ENCODE measurements at regions not wholly inside any gene's neighbourhood (a gene's known extent, or its start where the extent isn't known, plus 50 kb on each side); places are given as distances from the start of the nearest gene placed in this dataset.

DNA sequence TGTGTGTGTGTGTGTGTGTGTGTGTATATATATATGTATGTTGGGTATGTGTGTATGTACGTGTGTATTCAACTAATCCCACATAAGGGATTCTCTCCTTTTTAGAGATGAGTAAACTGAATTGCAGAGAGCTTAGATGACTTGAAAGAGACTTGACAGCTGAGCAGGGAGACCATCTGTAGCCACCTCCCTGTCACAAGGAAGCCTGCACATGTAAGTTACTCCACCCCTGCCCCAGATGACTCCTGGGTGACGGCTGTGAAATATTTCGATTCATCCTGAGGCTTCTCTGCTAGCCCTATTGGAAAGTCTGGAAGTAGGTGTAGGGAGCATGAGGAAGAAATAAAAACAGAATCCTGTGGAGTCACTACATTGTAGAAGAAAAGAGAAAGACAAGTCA lies 480.4 kb downstream of the FOXO1 start:
- TF ChIP-seq, protein P1, sequence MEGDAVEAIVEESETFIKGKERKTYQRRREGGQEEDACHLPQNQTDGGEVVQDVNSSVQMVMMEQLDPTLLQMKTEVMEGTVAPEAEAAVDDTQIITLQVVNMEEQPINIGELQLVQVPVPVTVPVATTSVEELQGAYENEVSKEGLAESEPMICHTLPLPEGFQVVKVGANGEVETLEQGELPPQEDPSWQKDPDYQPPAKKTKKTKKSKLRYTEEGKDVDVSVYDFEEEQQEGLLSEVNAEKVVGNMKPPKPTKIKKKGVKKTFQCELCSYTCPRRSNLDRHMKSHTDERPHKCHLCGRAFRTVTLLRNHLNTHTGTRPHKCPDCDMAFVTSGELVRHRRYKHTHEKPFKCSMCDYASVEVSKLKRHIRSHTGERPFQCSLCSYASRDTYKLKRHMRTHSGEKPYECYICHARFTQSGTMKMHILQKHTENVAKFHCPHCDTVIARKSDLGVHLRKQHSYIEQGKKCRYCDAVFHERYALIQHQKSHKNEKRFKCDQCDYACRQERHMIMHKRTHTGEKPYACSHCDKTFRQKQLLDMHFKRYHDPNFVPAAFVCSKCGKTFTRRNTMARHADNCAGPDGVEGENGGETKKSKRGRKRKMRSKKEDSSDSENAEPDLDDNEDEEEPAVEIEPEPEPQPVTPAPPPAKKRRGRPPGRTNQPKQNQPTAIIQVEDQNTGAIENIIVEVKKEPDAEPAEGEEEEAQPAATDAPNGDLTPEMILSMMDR (IDR thresholded peaks at IDR 0.05): no peak
- TF ChIP-seq, protein P2, sequence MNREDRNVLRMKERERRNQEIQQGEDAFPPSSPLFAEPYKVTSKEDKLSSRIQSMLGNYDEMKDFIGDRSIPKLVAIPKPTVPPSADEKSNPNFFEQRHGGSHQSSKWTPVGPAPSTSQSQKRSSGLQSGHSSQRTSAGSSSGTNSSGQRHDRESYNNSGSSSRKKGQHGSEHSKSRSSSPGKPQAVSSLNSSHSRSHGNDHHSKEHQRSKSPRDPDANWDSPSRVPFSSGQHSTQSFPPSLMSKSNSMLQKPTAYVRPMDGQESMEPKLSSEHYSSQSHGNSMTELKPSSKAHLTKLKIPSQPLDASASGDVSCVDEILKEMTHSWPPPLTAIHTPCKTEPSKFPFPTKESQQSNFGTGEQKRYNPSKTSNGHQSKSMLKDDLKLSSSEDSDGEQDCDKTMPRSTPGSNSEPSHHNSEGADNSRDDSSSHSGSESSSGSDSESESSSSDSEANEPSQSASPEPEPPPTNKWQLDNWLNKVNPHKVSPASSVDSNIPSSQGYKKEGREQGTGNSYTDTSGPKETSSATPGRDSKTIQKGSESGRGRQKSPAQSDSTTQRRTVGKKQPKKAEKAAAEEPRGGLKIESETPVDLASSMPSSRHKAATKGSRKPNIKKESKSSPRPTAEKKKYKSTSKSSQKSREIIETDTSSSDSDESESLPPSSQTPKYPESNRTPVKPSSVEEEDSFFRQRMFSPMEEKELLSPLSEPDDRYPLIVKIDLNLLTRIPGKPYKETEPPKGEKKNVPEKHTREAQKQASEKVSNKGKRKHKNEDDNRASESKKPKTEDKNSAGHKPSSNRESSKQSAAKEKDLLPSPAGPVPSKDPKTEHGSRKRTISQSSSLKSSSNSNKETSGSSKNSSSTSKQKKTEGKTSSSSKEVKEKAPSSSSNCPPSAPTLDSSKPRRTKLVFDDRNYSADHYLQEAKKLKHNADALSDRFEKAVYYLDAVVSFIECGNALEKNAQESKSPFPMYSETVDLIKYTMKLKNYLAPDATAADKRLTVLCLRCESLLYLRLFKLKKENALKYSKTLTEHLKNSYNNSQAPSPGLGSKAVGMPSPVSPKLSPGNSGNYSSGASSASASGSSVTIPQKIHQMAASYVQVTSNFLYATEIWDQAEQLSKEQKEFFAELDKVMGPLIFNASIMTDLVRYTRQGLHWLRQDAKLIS (CRISPR knock-in tag; IDR thresholded peaks at IDR 0.05; ENCODE audit: borderline replicate concordance): no peak
- TF ChIP-seq ZNF232 (CRISPR knock-in tag; IDR thresholded peaks at IDR 0.05): no peak
